Astrocyte (in vitro differentiated cells and primary cell): ENCODE measurements at regions not wholly inside any gene's neighbourhood (a gene's known extent, or its start where the extent isn't known, plus 50 kb on each side); places are given as distances from the start of the nearest gene placed in this dataset.

Experiments
- DNase-seq: peaks from one replicate; pipeline ENCODE4 v3.0.0-alpha.2; 2010; ENCODE audit warnings: low read depth
- FAIRE-seq: peaks from 2 replicates; lab custom pipeline; 2011; peaks lifted over from hg19 to GRCh38; lab: Jason Lieb, UNC
- H2AFZ ChIP-seq: 2 replicates; pipeline ENCODE4 v1.6.0; 2012; ENCODE audit warnings: low read depth, low read length, inconsistent platforms
- H3K27ac ChIP-seq: 2 replicates; pipeline ENCODE4 v1.5.1; 2011; ENCODE audit warnings: low read depth, low read length, inconsistent platforms
- H3K27me3 ChIP-seq: 2 replicates; pipeline ENCODE4 v1.6.0; 2011; ENCODE audit warnings: low read length, inconsistent platforms; ENCODE audit not compliant: insufficient read depth
- H3K36me3 ChIP-seq: 2 replicates; pipeline ENCODE4 v1.5.1; 2011; ENCODE audit warnings: low read length, inconsistent platforms; ENCODE audit not compliant: insufficient read depth
- H3K4me1 ChIP-seq: 2 replicates; pipeline ENCODE4 v1.5.1; 2011; ENCODE audit warnings: low read length, inconsistent platforms; ENCODE audit not compliant: insufficient read depth
- H3K4me2 ChIP-seq: 2 replicates; pipeline ENCODE4 v1.6.0; 2012; ENCODE audit warnings: low read length, inconsistent platforms
- H3K4me3 ChIP-seq: 2 replicates; pipeline ENCODE4 v1.5.1; 2011; ENCODE audit warnings: low read depth, mild to moderate bottlenecking, low read length, inconsistent platforms; ENCODE audit not compliant: insufficient read depth
- H3K79me2 ChIP-seq: 2 replicates; pipeline ENCODE4 v1.6.0; 2012; ENCODE audit warnings: mild to moderate bottlenecking, low read length, inconsistent platforms; ENCODE audit not compliant: insufficient read depth
- H3K9ac ChIP-seq: 2 replicates; pipeline ENCODE4 v1.6.0; 2012; ENCODE audit warnings: mild to moderate bottlenecking, low read length, inconsistent platforms
- H3K9me3 ChIP-seq: 2 replicates; pipeline ENCODE4 v1.5.1; 2012; ENCODE audit warnings: low read depth, mild to moderate bottlenecking, low read length, inconsistent platforms; ENCODE audit not compliant: insufficient read depth
- H4K20me1 ChIP-seq: 2 replicates; pipeline ENCODE4 v1.6.0; 2012; ENCODE audit warnings: low read length, inconsistent platforms; ENCODE audit not compliant: insufficient read depth
- H3K27ac Mint-ChIP-seq: one replicate; pipeline ENCODE4 v1.8.0; 2021; ENCODE audit warnings: mild to moderate bottlenecking, mixed read lengths; ENCODE audit not compliant: unreplicated experiment
- H3K27me3 Mint-ChIP-seq: one replicate; pipeline ENCODE4 v1.8.0; 2021; ENCODE audit warnings: low read depth, mixed read lengths; ENCODE audit not compliant: unreplicated experiment
- H3K36me3 Mint-ChIP-seq: one replicate; pipeline ENCODE4 v1.8.0; 2021; ENCODE audit warnings: low read depth, mixed read lengths; ENCODE audit not compliant: unreplicated experiment
- H3K4me1 Mint-ChIP-seq: one replicate; pipeline ENCODE4 v1.8.0; 2021; ENCODE audit warnings: low read depth, mixed read lengths; ENCODE audit not compliant: unreplicated experiment
- H3K4me3 Mint-ChIP-seq: one replicate; pipeline ENCODE4 v1.8.0; 2021; ENCODE audit warnings: mild to moderate bottlenecking, moderate library complexity, mixed read lengths; ENCODE audit not compliant: unreplicated experiment
- H3K9me3 Mint-ChIP-seq: one replicate; pipeline ENCODE4 v1.8.0; 2021; ENCODE audit warnings: mild to moderate bottlenecking, mixed read lengths; ENCODE audit not compliant: unreplicated experiment
- CTCF ChIP-seq: IDR thresholded peaks from 2 replicates; pipeline ENCODE4 v1.5.1; 2011; ENCODE audit warnings: low read depth, mild to moderate bottlenecking, inconsistent platforms, low read length, moderate library complexity; ENCODE audit not compliant: insufficient read depth
- EZH2 ChIP-seq: IDR thresholded peaks from 2 replicates; pipeline ENCODE4 v1.6.1; 2012; ENCODE audit warnings: mild to moderate bottlenecking, low read length, inconsistent platforms; ENCODE audit not compliant: insufficient read depth

- H3K79me2 ChIP-seq: no peaks in the 10 kb centered on the region
- H3K36me3 Mint-ChIP-seq: no peaks in the 10 kb centered on the region
- no peak overlapping the region for H3K9ac ChIP-seq
- H3K4me2 ChIP-seq: no peak overlapping the region
- no peak overlapping the region for H3K27ac Mint-ChIP-seq
- FAIRE-seq: no peak
- DNase-seq: no peak
- TF ChIP-seq CTCF (no peak), EZH2 (no peak)
- H3K4me3 ChIP-seq: no peak overlapping the region
- H3K4me1 Mint-ChIP-seq: peaks cover 11% of the 10 kb centered on the region
- no peak overlapping the region for H3K27ac ChIP-seq
- no peaks in the 10 kb centered on the region for H4K20me1 ChIP-seq
- peaks cover 5% of the 10 kb centered on the region for H3K9me3 Mint-ChIP-seq
- H3K9me3 ChIP-seq: no peaks in the 10 kb centered on the region
- peaks cover 33% of the 10 kb centered on the region for H3K27me3 Mint-ChIP-seq
- no peaks in the 10 kb centered on the region for H3K36me3 ChIP-seq
- H3K4me3 Mint-ChIP-seq: no peak overlapping the region
- H3K4me1 ChIP-seq: no peaks in the 10 kb centered on the region
- H2AFZ ChIP-seq: no peak overlapping the region
- no peaks in the 10 kb centered on the region for H3K27me3 ChIP-seq
These were observed 590.3 kb downstream of the BUD13 start for GRCh38 chr11:116182356-116182966.

- peaks cover 36% of the 10 kb centered on the region for H3K27me3 Mint-ChIP-seq
- FAIRE-seq (no peak), DNase-seq (no peak)
- peaks cover 5% of the 10 kb centered on the region for H3K9me3 Mint-ChIP-seq
- Histone ChIP-seq H3K36me3 (no peaks in the 10 kb centered on the region), H3K4me3 (no peak overlapping the region), H4K20me1 (no peaks in the 10 kb centered on the region), H3K27ac (no peak overlapping the region), H3K79me2 (no peaks in the 10 kb centered on the region), H3K9me3 (no peaks in the 10 kb centered on the region), H3K4me2 (no peak overlapping the region), H2AFZ (peak overlapping the region; percentile 52), H3K9ac (no peak overlapping the region), H3K4me1 (no peaks in the 10 kb centered on the region), H3K27me3 (no peaks in the 10 kb centered on the region)
- TF ChIP-seq EZH2: no peak
- no peak for TF ChIP-seq CTCF
- H3K4me1 Mint-ChIP-seq: peaks cover 11% of the 10 kb centered on the region
- H3K4me3 Mint-ChIP-seq: no peak overlapping the region
- H3K36me3 Mint-ChIP-seq: no peaks in the 10 kb centered on the region
- no peak overlapping the region for H3K27ac Mint-ChIP-seq
These were observed 591.8 kb downstream of the BUD13 start for GRCh38 chr11:116180806-116181600.

- Histone ChIP-seq H3K27me3 (no peaks in the 10 kb centered on the region), H3K4me1 (no peaks in the 10 kb centered on the region), H3K9ac (no peak overlapping the region), H3K36me3 (no peaks in the 10 kb centered on the region), H3K9me3 (no peaks in the 10 kb centered on the region), H4K20me1 (no peaks in the 10 kb centered on the region), H2AFZ (no peak overlapping the region), H3K27ac (no peak overlapping the region), H3K4me3 (no peak overlapping the region), H3K4me2 (no peak overlapping the region), H3K79me2 (no peaks in the 10 kb centered on the region)
- peaks cover 32% of the 10 kb centered on the region for H3K27me3 Mint-ChIP-seq
- peaks cover 18% of the 10 kb centered on the region for H3K4me1 Mint-ChIP-seq
- TF ChIP-seq EZH2: no peak
- TF ChIP-seq CTCF: no peak
- DNase-seq: no peak
- no peak for FAIRE-seq
- peak overlapping the region; percentile 53 for H3K27ac Mint-ChIP-seq
- peaks cover 3% of the 10 kb centered on the region for H3K9me3 Mint-ChIP-seq
- no peak overlapping the region for H3K4me3 Mint-ChIP-seq
- H3K36me3 Mint-ChIP-seq: no peaks in the 10 kb centered on the region
These were observed 593.4 kb downstream of the BUD13 start for GRCh38 chr11:116179401-116179800.
